ENCODE measurements at regions not wholly inside any gene's neighbourhood (a gene's known extent, or its start where the extent isn't known, plus 50 kb on each side); places are given as distances from the start of the nearest gene placed in this dataset.

DNA sequence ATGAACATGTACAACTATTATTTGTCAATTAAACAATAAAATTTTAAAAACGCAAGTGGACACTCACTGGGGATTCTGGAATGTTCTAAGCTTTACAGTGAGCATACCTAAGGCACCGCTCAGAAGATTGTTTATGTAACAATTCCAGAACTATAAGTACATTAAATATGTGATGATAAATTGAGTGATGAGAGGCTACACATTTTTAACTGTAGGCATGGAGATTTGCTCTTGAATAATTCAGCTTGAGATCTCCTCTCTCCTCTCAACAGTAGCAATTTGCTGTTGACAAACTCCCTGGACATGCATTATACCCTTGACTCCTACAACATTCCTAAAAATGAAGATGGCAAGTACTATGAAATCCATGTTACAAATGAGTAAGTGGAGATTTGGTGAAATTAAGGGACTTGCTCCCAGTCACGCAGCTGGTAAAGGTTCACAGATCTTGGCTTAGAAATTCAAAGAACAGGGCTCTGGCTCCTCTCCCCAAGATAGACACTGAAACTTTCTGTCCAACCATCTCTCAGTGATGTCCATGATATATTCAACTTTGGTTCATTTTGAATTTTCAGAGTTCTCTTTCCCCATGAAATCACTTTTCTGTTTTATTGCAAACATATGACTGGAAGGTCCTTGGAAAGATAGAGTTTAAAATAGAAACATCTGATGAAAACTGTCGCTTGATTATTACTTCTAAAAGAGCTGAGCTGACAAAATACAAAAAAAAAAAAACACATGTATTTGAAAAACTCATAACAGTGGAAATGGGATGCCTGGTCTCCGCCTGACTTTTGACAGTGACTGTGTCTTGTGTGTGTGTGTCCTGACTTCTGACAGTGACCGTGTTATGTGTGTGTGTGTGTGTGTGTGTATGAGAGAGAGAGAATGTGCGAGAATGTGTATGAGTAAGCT, 488.3 kb downstream of the TNS3 start:
- Histone ChIP-seq H3K4me2 (ENCODE audit: low read length) (no peak overlapping the region), H3K79me2 (ENCODE audit: insufficient read depth, low read length) (no peaks in the 10 kb centered on the region), H3K27me3 (ENCODE audit: insufficient read depth, low read length) (no peaks in the 10 kb centered on the region), H3K9me3 (ENCODE audit: control insufficient read depth in 1 of 2, insufficient read depth in 1 of 2, low read depth in 1 of 2, low read length in 2 of 2) (no peaks in the 10 kb centered on the region), H3K9ac (ENCODE audit: low read length) (no peak overlapping the region), H3K9me2 (ENCODE audit: insufficient read depth) (no peaks in the 10 kb centered on the region), H2AFZ (ENCODE audit: low read depth, low read length, poor library complexity, severe bottlenecking) (no peak overlapping the region), H3K36me3 (ENCODE audit: control insufficient read depth in 1 of 2, insufficient read depth in 2 of 2, low read length in 2 of 2) (no peaks in the 10 kb centered on the region), H3K27ac (ENCODE audit: low read depth, low read length) (no peak overlapping the region), H3K4me1 (ENCODE audit: control insufficient read depth in 1 of 2, insufficient read depth in 2 of 2, low read length in 2 of 2) (no peaks in the 10 kb centered on the region), H4K20me1 (ENCODE audit: insufficient read depth) (no peaks in the 10 kb centered on the region), H3K4me3 (replicated peaks in 1 of 2; ENCODE audit: low read depth in 1 of 2, low read length in 2 of 2) (no peak overlapping the region)
- no peak for TF ChIP-seq ELF1 (IDR thresholded peaks at IDR 0.05; ENCODE audit: borderline replicate concordance, low read depth)
- no peak for TF ChIP-seq ZNF274 (IDR thresholded peaks at IDR 0.05; ENCODE audit: low read depth, low read length)
- TF ChIP-seq, protein P1, sequence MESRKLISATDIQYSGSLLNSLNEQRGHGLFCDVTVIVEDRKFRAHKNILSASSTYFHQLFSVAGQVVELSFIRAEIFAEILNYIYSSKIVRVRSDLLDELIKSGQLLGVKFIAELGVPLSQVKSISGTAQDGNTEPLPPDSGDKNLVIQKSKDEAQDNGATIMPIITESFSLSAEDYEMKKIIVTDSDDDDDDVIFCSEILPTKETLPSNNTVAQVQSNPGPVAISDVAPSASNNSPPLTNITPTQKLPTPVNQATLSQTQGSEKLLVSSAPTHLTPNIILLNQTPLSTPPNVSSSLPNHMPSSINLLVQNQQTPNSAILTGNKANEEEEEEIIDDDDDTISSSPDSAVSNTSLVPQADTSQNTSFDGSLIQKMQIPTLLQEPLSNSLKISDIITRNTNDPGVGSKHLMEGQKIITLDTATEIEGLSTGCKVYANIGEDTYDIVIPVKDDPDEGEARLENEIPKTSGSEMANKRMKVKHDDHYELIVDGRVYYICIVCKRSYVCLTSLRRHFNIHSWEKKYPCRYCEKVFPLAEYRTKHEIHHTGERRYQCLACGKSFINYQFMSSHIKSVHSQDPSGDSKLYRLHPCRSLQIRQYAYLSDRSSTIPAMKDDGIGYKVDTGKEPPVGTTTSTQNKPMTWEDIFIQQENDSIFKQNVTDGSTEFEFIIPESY (IDR thresholded peaks at IDR 0.05; ENCODE audit: extremely low read depth, insufficient replicate concordance, low read length): no peak
- TF ChIP-seq CBX3 (IDR thresholded peaks at IDR 0.05; ENCODE audit: low read depth): no peak
- no peak for TF ChIP-seq POLR2AphosphoS5 (IDR thresholded peaks at IDR 0.05; ENCODE audit: low read depth, low read length)
- TF ChIP-seq, protein P2, sequence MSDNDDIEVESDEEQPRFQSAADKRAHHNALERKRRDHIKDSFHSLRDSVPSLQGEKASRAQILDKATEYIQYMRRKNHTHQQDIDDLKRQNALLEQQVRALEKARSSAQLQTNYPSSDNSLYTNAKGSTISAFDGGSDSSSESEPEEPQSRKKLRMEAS (IDR thresholded peaks at IDR 0.05): no peak
- no peak for TF ChIP-seq EZH2phosphoT487 (IDR thresholded peaks at IDR 0.05; ENCODE audit: borderline replicate concordance)
- TF ChIP-seq RAD21 (IDR thresholded peaks at IDR 0.05; ENCODE audit: low read depth): no peak
- no peak for TF ChIP-seq SRF (IDR thresholded peaks at IDR 0.05; ENCODE audit: low read depth)
- TF ChIP-seq, protein P3, sequence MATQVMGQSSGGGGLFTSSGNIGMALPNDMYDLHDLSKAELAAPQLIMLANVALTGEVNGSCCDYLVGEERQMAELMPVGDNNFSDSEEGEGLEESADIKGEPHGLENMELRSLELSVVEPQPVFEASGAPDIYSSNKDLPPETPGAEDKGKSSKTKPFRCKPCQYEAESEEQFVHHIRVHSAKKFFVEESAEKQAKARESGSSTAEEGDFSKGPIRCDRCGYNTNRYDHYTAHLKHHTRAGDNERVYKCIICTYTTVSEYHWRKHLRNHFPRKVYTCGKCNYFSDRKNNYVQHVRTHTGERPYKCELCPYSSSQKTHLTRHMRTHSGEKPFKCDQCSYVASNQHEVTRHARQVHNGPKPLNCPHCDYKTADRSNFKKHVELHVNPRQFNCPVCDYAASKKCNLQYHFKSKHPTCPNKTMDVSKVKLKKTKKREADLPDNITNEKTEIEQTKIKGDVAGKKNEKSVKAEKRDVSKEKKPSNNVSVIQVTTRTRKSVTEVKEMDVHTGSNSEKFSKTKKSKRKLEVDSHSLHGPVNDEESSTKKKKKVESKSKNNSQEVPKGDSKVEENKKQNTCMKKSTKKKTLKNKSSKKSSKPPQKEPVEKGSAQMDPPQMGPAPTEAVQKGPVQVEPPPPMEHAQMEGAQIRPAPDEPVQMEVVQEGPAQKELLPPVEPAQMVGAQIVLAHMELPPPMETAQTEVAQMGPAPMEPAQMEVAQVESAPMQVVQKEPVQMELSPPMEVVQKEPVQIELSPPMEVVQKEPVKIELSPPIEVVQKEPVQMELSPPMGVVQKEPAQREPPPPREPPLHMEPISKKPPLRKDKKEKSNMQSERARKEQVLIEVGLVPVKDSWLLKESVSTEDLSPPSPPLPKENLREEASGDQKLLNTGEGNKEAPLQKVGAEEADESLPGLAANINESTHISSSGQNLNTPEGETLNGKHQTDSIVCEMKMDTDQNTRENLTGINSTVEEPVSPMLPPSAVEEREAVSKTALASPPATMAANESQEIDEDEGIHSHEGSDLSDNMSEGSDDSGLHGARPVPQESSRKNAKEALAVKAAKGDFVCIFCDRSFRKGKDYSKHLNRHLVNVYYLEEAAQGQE (IDR thresholded peaks at IDR 0.05; ENCODE audit: low read depth): no peak
- TF ChIP-seq FOSL1 (IDR thresholded peaks at IDR 0.05; ENCODE audit: low read depth): no peak
- TF ChIP-seq TCF7L2 (IDR thresholded peaks at IDR 0.05; ENCODE audit: borderline replicate concordance, extremely low read depth, insufficient read depth, insufficient read length): no peak
- TF ChIP-seq CEBPB (IDR thresholded peaks at IDR 0.05; ENCODE audit: low read depth): no peak
- TF ChIP-seq EGR1 (IDR thresholded peaks at IDR 0.05; ENCODE audit: low read depth): no peak
- no peak for TF ChIP-seq SP1 (IDR thresholded peaks at IDR 0.05; ENCODE audit: low read depth)
- TF ChIP-seq YY1 (IDR thresholded peaks at IDR 0.05; ENCODE audit: extremely low read depth, insufficient replicate concordance, low read depth, low read length): no peak
- no peak for TF ChIP-seq POLR2A (IDR thresholded peaks at IDR 0.05; ENCODE audit: borderline replicate concordance, extremely low read depth, insufficient read depth, insufficient read length)
- no peak for TF ChIP-seq JUND (IDR thresholded peaks at IDR 0.05)
- TF ChIP-seq, protein P4, sequence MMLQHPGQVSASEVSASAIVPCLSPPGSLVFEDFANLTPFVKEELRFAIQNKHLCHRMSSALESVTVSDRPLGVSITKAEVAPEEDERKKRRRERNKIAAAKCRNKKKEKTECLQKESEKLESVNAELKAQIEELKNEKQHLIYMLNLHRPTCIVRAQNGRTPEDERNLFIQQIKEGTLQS (IDR thresholded peaks at IDR 0.05): no peak
- no peak for TF ChIP-seq EZH2 (IDR thresholded peaks at IDR 0.05)
- intact Hi-C loops (cut with micrococcal nuclease): no loop called here
- ChIA-PET RAD21 (ENCODE audit: low non-redundant PET in 1 of 2, low total read pairs in 2 of 2, uncharacterized antibody in 2 of 2, unreplicated experiment in 2 of 2) (no interaction called here), POLR2A (no interaction called here), CTCF (interaction anchor here (1.4 to 1.6 kb wide), 2 partner anchors 7 to 1171 kb away, joined by 3 to 7 read pairs; no protein-coding TSS in a partner anchor)
- no TSS peak for BruUV-seq (replicated peaks)
- ATAC-seq (no peak), DNase-seq (ENCODE audit: low read depth, low spot score) (no peak)
